ENCODE measurements at regions not wholly inside any gene's neighbourhood (a gene's known extent, or its start where the extent isn't known, plus 50 kb on each side); places are given as distances from the start of the nearest gene placed in this dataset.

DNA sequence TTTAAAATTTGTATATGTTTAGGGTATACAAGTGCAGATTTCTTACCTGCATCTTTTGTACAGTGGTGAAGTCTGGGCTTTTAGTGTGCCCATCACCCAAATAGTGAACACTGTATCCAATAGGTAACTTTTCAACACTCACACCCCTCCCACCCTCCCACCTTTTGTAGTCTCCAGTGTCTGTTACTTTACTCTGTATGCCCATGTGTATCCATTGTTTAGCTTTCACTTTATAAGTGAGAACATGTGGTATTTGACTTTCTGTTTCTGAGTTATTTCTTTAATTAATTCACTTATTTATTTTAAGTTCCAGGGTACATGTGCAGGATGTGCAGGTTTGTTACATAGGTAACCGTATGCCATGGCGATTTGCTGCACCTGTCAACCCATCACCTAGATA lies 124.8 kb upstream of the NEO1 start:
- Histone ChIP-seq H3K9me3 (no peaks in the 10 kb centered on the region), H3K27me3 (peaks cover 11% of the 10 kb centered on the region), H3K4me1 (no peaks in the 10 kb centered on the region), H3K36me3 (no peaks in the 10 kb centered on the region), H3K4me3 (ENCODE audit: low read depth, low read length) (no peak overlapping the region)
- no peak for DNase-seq
- TF ChIP-seq, protein P1, sequence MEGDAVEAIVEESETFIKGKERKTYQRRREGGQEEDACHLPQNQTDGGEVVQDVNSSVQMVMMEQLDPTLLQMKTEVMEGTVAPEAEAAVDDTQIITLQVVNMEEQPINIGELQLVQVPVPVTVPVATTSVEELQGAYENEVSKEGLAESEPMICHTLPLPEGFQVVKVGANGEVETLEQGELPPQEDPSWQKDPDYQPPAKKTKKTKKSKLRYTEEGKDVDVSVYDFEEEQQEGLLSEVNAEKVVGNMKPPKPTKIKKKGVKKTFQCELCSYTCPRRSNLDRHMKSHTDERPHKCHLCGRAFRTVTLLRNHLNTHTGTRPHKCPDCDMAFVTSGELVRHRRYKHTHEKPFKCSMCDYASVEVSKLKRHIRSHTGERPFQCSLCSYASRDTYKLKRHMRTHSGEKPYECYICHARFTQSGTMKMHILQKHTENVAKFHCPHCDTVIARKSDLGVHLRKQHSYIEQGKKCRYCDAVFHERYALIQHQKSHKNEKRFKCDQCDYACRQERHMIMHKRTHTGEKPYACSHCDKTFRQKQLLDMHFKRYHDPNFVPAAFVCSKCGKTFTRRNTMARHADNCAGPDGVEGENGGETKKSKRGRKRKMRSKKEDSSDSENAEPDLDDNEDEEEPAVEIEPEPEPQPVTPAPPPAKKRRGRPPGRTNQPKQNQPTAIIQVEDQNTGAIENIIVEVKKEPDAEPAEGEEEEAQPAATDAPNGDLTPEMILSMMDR (IDR thresholded peaks at IDR 0.05; ENCODE audit: low read depth, low read length), result no peak

DNA sequence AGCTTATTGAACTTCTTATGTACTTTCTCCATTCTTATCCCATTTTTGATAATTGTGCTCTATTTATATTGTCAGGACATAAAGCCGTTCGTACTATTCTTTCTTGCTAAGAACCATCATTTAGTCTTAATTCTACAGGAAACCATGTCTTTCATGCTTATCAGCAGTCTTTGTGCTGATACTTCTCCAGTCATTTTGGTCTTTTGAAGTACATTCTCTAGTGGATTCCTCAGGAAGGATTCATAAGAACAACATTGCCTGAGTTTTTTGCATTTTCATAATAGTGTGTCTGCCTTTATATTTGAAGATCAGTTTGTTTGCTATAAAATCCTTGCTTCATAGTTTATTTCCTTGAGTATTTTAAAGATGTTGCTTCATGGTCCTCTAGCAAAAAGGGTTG lies 126.6 kb upstream of the NEO1 start:
- Histone ChIP-seq H3K27me3 (peaks cover 13% of the 10 kb centered on the region), H3K4me1 (no peaks in the 10 kb centered on the region), H3K36me3 (no peaks in the 10 kb centered on the region), H3K4me3 (ENCODE audit: low read depth, low read length) (no peak overlapping the region), H3K9me3 (no peaks in the 10 kb centered on the region)
- no peak for DNase-seq
- TF ChIP-seq, protein P1 (IDR thresholded peaks at IDR 0.05; ENCODE audit: low read depth, low read length), result no peak

DNA sequence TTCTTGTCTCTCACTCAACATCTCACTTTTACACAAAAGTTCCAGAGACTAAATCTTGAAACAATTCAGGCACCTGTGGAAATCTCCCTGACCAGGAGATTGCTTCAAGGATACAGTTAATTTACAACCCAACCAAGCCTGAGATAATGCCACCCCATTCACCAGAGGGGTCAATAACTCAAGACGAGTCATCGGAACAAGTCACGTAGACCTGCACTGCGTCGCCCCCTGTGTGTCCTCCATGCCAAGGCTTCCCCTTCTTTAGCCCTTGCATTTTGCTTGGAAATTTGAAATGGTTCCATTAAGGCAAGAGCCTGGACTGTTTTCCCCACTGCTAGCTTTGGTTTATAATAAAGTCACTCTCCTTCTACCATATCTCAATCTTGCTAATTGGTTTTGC lies 129.0 kb upstream of the NEO1 start:
- TF ChIP-seq, protein P1 (IDR thresholded peaks at IDR 0.05; ENCODE audit: low read depth, low read length), result no peak
- Histone ChIP-seq H3K27me3 (peaks cover 16% of the 10 kb centered on the region), H3K9me3 (no peaks in the 10 kb centered on the region), H3K4me3 (ENCODE audit: low read depth, low read length) (no peak overlapping the region), H3K4me1 (no peaks in the 10 kb centered on the region), H3K36me3 (no peaks in the 10 kb centered on the region)
- no peak for DNase-seq

DNA sequence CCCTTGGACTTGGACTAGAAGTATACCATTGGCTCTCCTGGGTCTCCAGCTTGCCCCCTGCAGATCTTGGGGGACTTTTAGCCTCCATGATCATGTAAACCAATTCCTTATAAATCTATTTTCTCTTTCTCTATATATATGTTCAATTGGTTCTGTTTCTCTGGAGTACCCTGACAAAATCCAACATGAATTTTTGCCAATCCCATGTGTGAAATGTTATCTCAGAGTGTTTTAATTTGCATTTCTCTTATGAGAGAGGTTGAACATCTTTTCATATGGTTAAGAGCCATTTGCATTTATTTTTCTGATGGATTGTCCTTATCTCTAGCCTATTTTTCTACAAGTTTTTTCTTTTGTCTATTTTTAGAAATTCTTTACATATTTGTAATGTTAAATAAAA lies 131.7 kb upstream of the NEO1 start:
- Histone ChIP-seq H3K36me3 (no peaks in the 10 kb centered on the region), H3K27me3 (peaks cover 16% of the 10 kb centered on the region), H3K4me1 (no peaks in the 10 kb centered on the region), H3K4me3 (ENCODE audit: low read depth, low read length) (no peak overlapping the region), H3K9me3 (no peaks in the 10 kb centered on the region)
- TF ChIP-seq, protein P1 (IDR thresholded peaks at IDR 0.05; ENCODE audit: low read depth, low read length), result no peak
- no peak for DNase-seq

DNA sequence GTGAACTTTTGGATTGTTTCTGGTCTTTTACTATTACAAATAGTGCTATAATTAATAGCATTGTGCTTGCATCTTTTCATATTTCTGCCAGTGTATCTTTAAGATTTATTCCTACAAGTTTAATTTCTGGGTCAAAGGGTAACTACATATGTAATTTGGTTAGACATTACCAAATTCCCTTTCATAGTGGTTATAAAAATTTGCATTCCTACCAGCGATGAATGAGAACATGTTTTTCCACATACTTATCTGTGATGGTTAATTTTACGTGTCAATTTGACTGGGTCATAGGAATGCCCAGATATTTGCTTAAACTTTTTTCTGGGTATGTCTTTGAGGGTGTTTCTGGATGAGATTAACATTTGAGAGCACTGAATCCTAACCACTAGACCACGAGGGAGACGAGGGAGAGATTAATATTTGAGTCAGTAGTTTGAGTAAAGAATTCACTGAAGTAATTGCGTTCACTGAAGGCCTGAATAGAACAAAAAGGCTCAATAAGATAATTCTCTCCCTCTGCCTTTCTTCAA lies 132.3 kb upstream of the NEO1 start:
- no peak for DNase-seq
- Histone ChIP-seq H3K9me3 (no peaks in the 10 kb centered on the region), H3K36me3 (no peaks in the 10 kb centered on the region), H3K4me1 (no peaks in the 10 kb centered on the region), H3K4me3 (ENCODE audit: low read depth, low read length) (no peak overlapping the region), H3K27me3 (peaks cover 16% of the 10 kb centered on the region; the same call in 1 of the 2 replicates)
- TF ChIP-seq, protein P1 (IDR thresholded peaks at IDR 0.05; ENCODE audit: low read depth, low read length), result no peak

DNA sequence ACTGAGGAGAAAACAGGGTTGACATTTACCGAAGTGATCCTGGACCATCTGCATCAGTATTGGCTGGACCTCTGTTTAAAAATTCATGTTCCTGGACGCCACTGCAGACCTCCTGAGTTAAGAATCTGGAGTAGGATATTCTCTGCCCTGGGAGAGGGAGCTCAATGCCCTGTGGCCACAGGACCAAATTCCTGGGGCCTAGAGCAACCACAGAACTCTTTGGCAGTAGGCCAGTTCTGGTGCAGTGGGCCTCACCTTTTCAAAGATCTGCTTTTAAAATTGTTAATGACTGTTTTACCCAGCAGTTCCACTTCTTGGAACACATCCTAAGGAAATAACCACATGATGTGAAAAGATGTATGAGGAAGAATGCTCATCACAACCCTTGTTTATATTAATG lies 133.3 kb upstream of the ADPGK start:
- Histone ChIP-seq H3K9me3 (no peaks in the 10 kb centered on the region), H3K36me3 (no peaks in the 10 kb centered on the region), H3K27me3 (0 out of 2 replicates have a peak, but pooled peaks cover 10% of the 10 kb centered on the region), H3K4me1 (no peaks in the 10 kb centered on the region), H3K4me3 (ENCODE audit: low read depth, low read length) (no peak overlapping the region)
- TF ChIP-seq, protein P1 (IDR thresholded peaks at IDR 0.05; ENCODE audit: low read depth, low read length), result no peak
- no peak for DNase-seq

Measured in BE2C (cell line).